MM.1S (cell line): ENCODE measurements at regions not wholly inside any gene's neighbourhood (a gene's known extent, or its start where the extent isn't known, plus 50 kb on each side); places are given as distances from the start of the nearest gene placed in this dataset.

Experiments
- CTCF ChIP-seq: fragments of 300-600 bp; sonication (generic); IDR thresholded peaks from 2 replicates; pipeline ENCODE4 v1.5.1; 2016; ENCODE audit warnings: antibody characterized with exemption, low read length, mixed read lengths
- EZH2 ChIP-seq: fragments of 300-600 bp; sonication (generic); optimal IDR thresholded peaks from 2 replicates; pipeline ENCODE3; 2017; ENCODE audit warnings: low read depth, mild to moderate bottlenecking, antibody characterized with exemption, low read length, mixed read lengths

- TF ChIP-seq CTCF (no peak), EZH2 (no peak)
These were observed 115.9 kb upstream of the BMP2 start for GRCh38 chr20:6651561-6651960.
